Spleen (tissue), 7 donors: ENCODE measurements at regions not wholly inside any gene's neighbourhood (a gene's known extent, or its start where the extent isn't known, plus 50 kb on each side); places are given as distances from the start of the nearest gene placed in this dataset.

Experiments
- CTCF ChIP-seq, 11 experiments: fragments of 200-600 bp in 7 of 11; fragments of 450-650 bp in 4 of 11; sonication (generic) in 4 of 11; IDR thresholded peaks in 8 of 11; conservative IDR thresholded peaks in 3 of 11; 1 replicate in 7 of 11; 2 replicates in 4 of 11; pipeline versions ENCODE4 v1.4.0 to v1.8.0; 2016 to 2021; ENCODE audit warnings: antibody characterized with exemption in 11 of 11, inconsistent platforms in 4 of 11, mild to moderate bottlenecking in 1 of 11
- POLR2A ChIP-seq, 3 donors: fragments of 450-650 bp; IDR thresholded peaks; one replicate each; pipeline ENCODE4 v1.5.1; 2017; ENCODE audit warnings: antibody characterized with exemption in 3 of 3, mild to moderate bottlenecking in 1 of 3
- POLR2AphosphoS5 ChIP-seq, 3 donors: sonication (generic); formaldehyde crosslinking; IDR thresholded peaks; one replicate each; pipeline ENCODE4 v1.5.1; 2017; ENCODE audit warnings: antibody characterized with exemption in 3 of 3
- donor health status: DM: no; HTN: no; CAD: no; lungs with moderate emphysema.
- donor health status: DM: no; HTN: no; CAD: no.
- donor health status: DM: no; HTN: no; CAD: no.

- TF ChIP-seq CTCF (IDR thresholded peaks at IDR 0.05 in 8 of 11, conservative IDR thresholded peaks at IDR 0.05 in 3 of 11) (no peak), POLR2AphosphoS5 (IDR thresholded peaks at IDR 0.05) (no peak), POLR2A (IDR thresholded peaks at IDR 0.05) (no peak)
These were observed 102.8 kb upstream of the PFN2 start for GRCh38 chr3:150073513-150073912.
